H1 (cell line): ENCODE measurements at regions not wholly inside any gene's neighbourhood (a gene's known extent, or its start where the extent isn't known, plus 50 kb on each side); places are given as distances from the start of the nearest gene placed in this dataset.

Experiments used
- CTCF ChIA-PET: fragments of 300-600 bp; sonication (Branson Sonifier 250); formaldehyde crosslinking; loops from one replicate; lab custom pipeline; 2021; ENCODE audit not compliant: partially characterized antibody; lab: Charles Lee
- POLR2A ChIA-PET: fragments of 300-600 bp; sonication (Branson Sonifier 250); formaldehyde crosslinking; loops from one replicate; lab custom pipeline; 2021; ENCODE audit warnings: inconsistent platforms; ENCODE audit not compliant: partially characterized antibody; lab: Charles Lee
- DNase-seq, 2 experiments: peaks; one replicate each; pipeline versions ENCODE4 v3.0.0 to v3.0.0-alpha.2; 2010 to 2022; ENCODE audit warnings: low spot score in 2 of 2, low read depth in 1 of 2, mixed read lengths in 1 of 2
- FAIRE-seq: peaks from 2 replicates; lab custom pipeline; 2011; peaks lifted over from hg19 to GRCh38; lab: Jason Lieb, UNC
- H2AFZ ChIP-seq: 2 replicates; pipeline ENCODE4 v1.8.1; 2012; ENCODE audit warnings: low read length, inconsistent platforms
- H2AK5ac ChIP-seq: 2 replicates; pipeline ENCODE4 v1.6.1; 2013; ENCODE audit warnings: low read depth, low read length
- H2BK120ac ChIP-seq: replicated peaks from 2 replicates; pipeline ENCODE3; 2013; ENCODE audit warnings: low read depth, low read length, inconsistent platforms
- H2BK12ac ChIP-seq: 2 replicates; pipeline ENCODE4 v1.6.1; 2013; ENCODE audit warnings: low read depth, low read length
- H2BK15ac ChIP-seq: 2 replicates; pipeline ENCODE4 v1.6.1; 2013; ENCODE audit warnings: low read length
- H2BK20ac ChIP-seq: 2 replicates; pipeline ENCODE4 v1.6.1; 2013; ENCODE audit warnings: low read length
- H2BK5ac ChIP-seq: 2 replicates; pipeline ENCODE4 v1.6.1; 2013; ENCODE audit warnings: low read depth, low read length
- H3K14ac ChIP-seq: 2 replicates; pipeline ENCODE4 v1.6.1; 2013; ENCODE audit warnings: inconsistent platforms; ENCODE audit not compliant: insufficient read length
- H3K18ac ChIP-seq: 2 replicates; pipeline ENCODE4 v1.6.1; 2013; ENCODE audit warnings: low read length; ENCODE audit errors: extremely low read depth
- H3K23ac ChIP-seq: 2 replicates; pipeline ENCODE4 v1.6.1; 2013; ENCODE audit warnings: inconsistent platforms; ENCODE audit not compliant: insufficient read length
- H3K23me2 ChIP-seq: 2 replicates; pipeline ENCODE4 v1.6.1; 2013; ENCODE audit warnings: low read depth, low read length
- H3K27ac ChIP-seq: 2 replicates; pipeline ENCODE4 v1.6.1; 2011; ENCODE audit warnings: low read depth, low read length, inconsistent platforms
- H3K27me3 ChIP-seq, 4 experiments: replicated peaks in 1 of 4; 1 replicate in 1 of 4; 2 replicates in 3 of 4; pipeline versions ENCODE4 v1.6.1 to v1.8.1; 2011 to 2013; ENCODE audit warnings: low read length in 3 of 4, mild to moderate bottlenecking in 3 of 4, inconsistent platforms in 2 of 4, mixed read lengths in 2 of 4, moderate library complexity in 1 of 4; ENCODE audit not compliant: control insufficient read depth in 3 of 4, insufficient read depth in 3 of 4; ENCODE audit errors: extremely low read depth in 1 of 4
- H3K36me3 ChIP-seq, 4 experiments: 2 replicates each; pipeline versions ENCODE4 v1.6.1 to v1.8.1; 2011 to 2013; ENCODE audit warnings: mild to moderate bottlenecking in 4 of 4, low read length in 3 of 4, moderate library complexity in 2 of 4, control low read depth in 1 of 4, inconsistent platforms in 1 of 4; ENCODE audit not compliant: insufficient read depth in 4 of 4, control insufficient read depth in 2 of 4
- H3K4ac ChIP-seq: replicated peaks from 2 replicates; pipeline ENCODE3; 2013; ENCODE audit warnings: low read length, low read depth, mixed read lengths, inconsistent platforms; ENCODE audit not compliant: insufficient read length
- H3K4me1 ChIP-seq, 4 experiments: replicated peaks in 1 of 4; 1 replicate in 1 of 4; 2 replicates in 3 of 4; pipeline versions ENCODE4 v1.6.1 to v1.8.1; 2011 to 2013; ENCODE audit warnings: low read length in 3 of 4, inconsistent platforms in 2 of 4, mixed read lengths in 1 of 4; ENCODE audit not compliant: insufficient read depth in 4 of 4, control insufficient read depth in 3 of 4
- H3K4me2 ChIP-seq, 2 experiments: 2 replicates each; pipeline versions ENCODE4 v1.6.1 to v1.8.1; 2011 to 2013; ENCODE audit warnings: low read depth in 2 of 2, low read length in 2 of 2, control low read depth in 1 of 2, inconsistent platforms in 1 of 2, mild to moderate bottlenecking in 1 of 2; ENCODE audit not compliant: insufficient read depth in 1 of 2
- H3K4me3 ChIP-seq, 4 experiments: fragments of 200-600, 300-600 bp in 1 of 4; sonication (generic), shearing (Covaris generic), sonication (Bioruptor Twin) in 1 of 4; 2 replicates each; pipeline versions ENCODE4 v1.5.1 to v1.8.1; 2011 to 2016; ENCODE audit warnings: low read length in 4 of 4, low read depth in 3 of 4, control low read depth in 2 of 4, inconsistent platforms in 2 of 4, mild to moderate bottlenecking in 2 of 4, mixed read lengths in 1 of 4, moderate library complexity in 1 of 4; ENCODE audit not compliant: insufficient read depth in 2 of 4; ENCODE audit errors: extremely low read depth in 1 of 4
- H3K56ac ChIP-seq: replicated peaks from 2 replicates; pipeline ENCODE3; 2013; ENCODE audit warnings: low read depth, mild to moderate bottlenecking, mixed read lengths, low read length, inconsistent platforms; ENCODE audit not compliant: insufficient read length
- H3K79me1 ChIP-seq: 2 replicates; pipeline ENCODE4 v1.6.1; 2013; ENCODE audit warnings: low read depth, low read length, control low read depth
- H3K79me2 ChIP-seq, 2 experiments: 2 replicates each; pipeline versions ENCODE4 v1.6.1 to v1.8.1; 2012 to 2013; ENCODE audit warnings: low read length in 2 of 2, mild to moderate bottlenecking in 2 of 2, inconsistent platforms in 1 of 2; ENCODE audit not compliant: insufficient read depth in 2 of 2, control insufficient read depth in 1 of 2
- H3K9ac ChIP-seq, 4 experiments: replicated peaks in 1 of 4; 1 replicate in 1 of 4; 2 replicates in 3 of 4; pipeline versions ENCODE4 v1.6.1 to v1.8.1; 2011 to 2013; ENCODE audit warnings: low read depth in 3 of 4, low read length in 3 of 4, control low read depth in 2 of 4, mild to moderate bottlenecking in 2 of 4, moderate library complexity in 2 of 4, inconsistent platforms in 1 of 4; ENCODE audit errors: extremely low read depth in 1 of 4
- H3K9me3 ChIP-seq, 2 experiments: 2 replicates each; pipeline versions ENCODE4 v1.6.1 to v1.8.1; 2012 to 2013; ENCODE audit warnings: mild to moderate bottlenecking in 2 of 2, moderate library complexity in 2 of 2, control low read depth in 1 of 2, inconsistent platforms in 1 of 2, low read depth in 1 of 2, low read length in 1 of 2, mixed read lengths in 1 of 2; ENCODE audit not compliant: insufficient read depth in 2 of 2
- H4K20me1 ChIP-seq, 2 experiments: replicated peaks in 1 of 2; 2 replicates each; pipeline versions ENCODE3 to v1.8.1; 2011 to 2013; ENCODE audit warnings: inconsistent platforms in 2 of 2, low read length in 2 of 2, mild to moderate bottlenecking in 1 of 2; ENCODE audit not compliant: insufficient read depth in 2 of 2, control insufficient read depth in 1 of 2
- H4K5ac ChIP-seq: 2 replicates; pipeline ENCODE4 v1.6.1; 2013; ENCODE audit warnings: low read length, low read depth, mixed read lengths, inconsistent platforms; ENCODE audit not compliant: insufficient read length
- H4K8ac ChIP-seq: 2 replicates; pipeline ENCODE4 v1.8.0; 2013; ENCODE audit warnings: mild to moderate bottlenecking, moderate library complexity, low read length, inconsistent platforms; ENCODE audit not compliant: insufficient read depth; ENCODE audit errors: extremely low read depth
- H4K91ac ChIP-seq: replicated peaks from 2 replicates; pipeline ENCODE3; 2013; ENCODE audit warnings: low read length, mixed read lengths, inconsistent platforms; ENCODE audit not compliant: insufficient read length
- EZH2 ChIP-seq: fragments of 200-600 bp; sonication (generic); IDR thresholded peaks from 2 replicates; pipeline ENCODE4 v1.7.1; 2012; ENCODE audit warnings: low read depth, mild to moderate bottlenecking, moderate library complexity, low read length, inconsistent platforms; ENCODE audit not compliant: severe bottlenecking
- TAF1 ChIP-seq: IDR thresholded peaks from 2 replicates; pipeline ENCODE4 v1.6.1; 2011; ENCODE audit warnings: mild to moderate bottlenecking, low read depth, low read length
- WGBS, 2 experiments: shearing (Covaris generic) in 1 of 2; methylation state at CpG; one replicate each; pipeline versions ENCODE4 v1.1.6 to v1.1.7; 2013 to 2015; ENCODE audit warnings: low lambda C conversion rate in 2 of 2, mixed read lengths in 2 of 2, inconsistent platforms in 1 of 2, low coverage in 1 of 2, missing lambda C conversion rate in 1 of 2; ENCODE audit not compliant: insufficient replicate concordance in 2 of 2, insufficient coverage in 1 of 2, insufficient read length in 1 of 2; ENCODE audit errors: extremely low coverage in 1 of 2, missing lambda C conversion rate in 1 of 2; 5-methylcytosine and 5-hydroxymethylcytosine counted together

GRCh38 chr7:32330602-32331001, 159.6 kb downstream of the LSM5 start:
- H4K20me1 ChIP-seq = no peaks in the 10 kb centered on the region
- H3K56ac ChIP-seq = no peak overlapping the region
- no peak overlapping the region for H3K14ac ChIP-seq
- H2BK5ac ChIP-seq = no peak overlapping the region
- H3K27ac ChIP-seq = no peak overlapping the region
- H2BK12ac ChIP-seq = no peak overlapping the region
- H4K5ac ChIP-seq = no peak overlapping the region
- H3K9me3 ChIP-seq = no peaks in the 10 kb centered on the region
- no peak overlapping the region for H4K8ac ChIP-seq
- no peak overlapping the region for H3K18ac ChIP-seq
- no peak overlapping the region for H3K23ac ChIP-seq
- H2AK5ac ChIP-seq = no peak overlapping the region
- H3K79me2 ChIP-seq = no peaks in the 10 kb centered on the region
- no peak overlapping the region for H2BK15ac ChIP-seq
- H3K36me3 ChIP-seq = no peaks in the 10 kb centered on the region
- FAIRE-seq = no peak
- H3K4ac ChIP-seq = no peak overlapping the region
- no peaks in the 10 kb centered on the region for H3K27me3 ChIP-seq
- ChIA-PET POLR2A (no interaction called here), CTCF (interaction anchor here (0.7 to 1.1 kb wide), 4 partner anchors 33 to 149 kb away, joined by 3 read pairs; no protein-coding TSS in a partner anchor)
- H4K91ac ChIP-seq = no peak overlapping the region
- H3K4me3 ChIP-seq = no peak overlapping the region
- no peak overlapping the region for H2BK120ac ChIP-seq
- H3K23me2 ChIP-seq = no peaks in the 10 kb centered on the region
- no peak overlapping the region for H2BK20ac ChIP-seq
- no peak overlapping the region for H2AFZ ChIP-seq
- no peaks in the 10 kb centered on the region; the same call in 1 of the 2 replicates for H3K79me1 ChIP-seq
- H3K4me2 ChIP-seq = no peak overlapping the region
- H3K4me1 ChIP-seq = no peaks in the 10 kb centered on the region
- 92% methylated on average over 4 of the region's 5 CpGs; no CpG with 5 or more reads in 1 of the 2 experiments for WGBS, 2 experiments
- TF ChIP-seq EZH2 (no peak), TAF1 (no peak)
- no peak for DNase-seq
- H3K9ac ChIP-seq = no peak overlapping the region
